ENCODE measurements at regions not wholly inside any gene's neighbourhood (a gene's known extent, or its start where the extent isn't known, plus 50 kb on each side); places are given as distances from the start of the nearest gene placed in this dataset.
"Not testable (repeated sequence)": the region's sequence is repeated elsewhere in the genome, so short reads cannot be mapped to it uniquely, and the experiment has no call there.

DNA sequence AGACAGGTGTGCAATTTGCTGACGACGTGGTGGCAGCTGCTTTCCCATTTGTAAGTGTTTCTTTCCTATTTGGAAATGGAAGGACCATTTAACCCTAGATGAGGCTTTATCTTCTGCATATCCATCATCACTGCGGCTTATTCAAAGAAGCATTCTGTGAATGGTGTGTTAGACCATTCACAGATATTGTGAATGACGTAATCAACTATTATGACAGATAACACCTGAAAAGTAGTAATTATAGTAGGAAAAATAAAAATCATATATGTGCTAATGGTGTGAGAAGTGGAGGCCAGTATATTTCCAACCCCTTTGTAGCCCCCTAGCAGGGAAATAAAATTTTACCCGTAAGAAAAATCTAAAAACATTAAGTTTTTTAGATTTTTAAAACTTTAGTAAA is 424.5 kb upstream of the CRIM1 start:
- no peak for DNase-seq

DNA sequence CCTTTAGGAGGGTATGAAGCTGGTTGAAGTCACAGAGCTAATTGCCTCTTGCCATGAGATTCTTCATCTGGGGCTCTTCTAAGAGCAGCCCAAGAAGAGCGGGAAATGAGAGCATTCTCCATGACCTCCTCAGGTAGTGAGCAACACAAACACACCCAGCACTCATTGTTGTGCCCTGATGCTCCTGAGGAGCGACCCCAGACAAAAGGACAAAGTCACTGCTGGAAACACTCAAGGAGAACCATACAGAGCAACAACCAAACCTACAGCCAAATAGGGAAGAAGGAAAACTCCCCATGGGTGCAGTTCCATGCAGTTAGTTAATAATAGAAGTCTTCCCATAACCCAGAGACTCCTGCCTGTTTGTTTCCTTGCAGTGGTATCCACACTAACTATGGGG is 426.0 kb upstream of the CRIM1 start:
- no peak for DNase-seq

DNA sequence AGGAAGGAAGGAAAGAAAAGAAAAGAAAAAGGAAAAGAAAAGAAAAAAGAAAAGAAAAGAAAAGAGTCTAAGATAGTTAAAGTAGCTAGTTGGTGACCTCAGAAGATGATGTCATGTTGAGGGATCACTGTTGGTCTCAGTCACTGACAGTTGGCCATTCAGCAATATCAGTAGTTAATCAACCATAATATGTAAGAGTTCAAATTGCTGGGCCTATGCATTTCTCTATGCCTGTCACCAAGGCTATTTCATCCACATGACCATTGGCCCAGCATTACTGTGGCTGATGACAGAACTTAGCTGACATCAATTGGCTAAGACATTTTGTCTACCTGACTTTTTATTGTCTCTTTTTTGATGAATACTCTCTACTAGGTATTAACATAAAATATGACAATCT is 435.5 kb upstream of the CRIM1 start:
- no peak for DNase-seq

- DNase-seq: no peak
Observed at GRCh38 chr2:35915261-35915660, 440.3 kb upstream of the CRIM1 start.

DNA sequence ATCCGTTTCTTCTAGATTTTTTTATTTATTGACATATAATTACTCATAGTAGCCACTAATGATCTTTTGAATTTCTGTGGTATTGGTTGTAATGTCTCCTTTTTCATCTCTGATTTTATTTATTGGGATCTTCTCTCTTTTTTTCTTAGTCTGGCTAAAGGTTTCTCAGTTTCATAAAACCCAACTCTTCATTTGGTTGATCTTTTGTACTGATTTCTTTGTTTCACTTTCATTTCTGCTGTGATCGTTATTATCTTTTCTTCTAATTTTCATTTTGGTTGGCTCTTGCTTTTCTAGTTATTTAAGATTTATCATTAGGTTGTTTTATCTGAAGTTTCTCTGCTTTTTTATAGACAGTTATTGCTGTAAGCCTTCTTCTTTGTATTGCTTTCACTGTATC is 463.6 kb upstream of the CRIM1 start:
- no peak for DNase-seq

GRCh38 chr2:35891528-35891927 is 464.1 kb upstream of the CRIM1 start:
- DNase-seq: no peak

- DNase-seq: no peak
Observed at GRCh38 chr2:35887146-35887545, 468.4 kb upstream of the CRIM1 start.

DNA sequence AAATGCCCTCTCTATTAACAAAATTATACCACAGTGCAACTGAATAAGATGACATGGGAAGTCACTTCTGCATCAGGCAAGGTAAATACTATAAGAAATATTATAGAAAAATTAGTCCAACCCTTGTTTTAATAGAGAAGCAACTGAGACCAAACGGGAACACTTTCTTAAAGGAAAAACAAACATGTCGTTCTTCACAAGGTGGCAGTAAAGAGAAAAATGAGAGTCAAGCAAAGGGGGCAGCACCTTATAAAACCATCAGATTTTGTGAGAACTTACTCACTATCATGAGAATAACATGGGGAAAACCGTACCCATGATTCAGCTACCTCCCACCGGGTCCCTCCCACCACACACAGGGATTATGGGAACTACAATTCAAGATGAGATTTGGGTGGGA is 481.7 kb upstream of the CRIM1 start:
- DNase-seq: no peak

DNA sequence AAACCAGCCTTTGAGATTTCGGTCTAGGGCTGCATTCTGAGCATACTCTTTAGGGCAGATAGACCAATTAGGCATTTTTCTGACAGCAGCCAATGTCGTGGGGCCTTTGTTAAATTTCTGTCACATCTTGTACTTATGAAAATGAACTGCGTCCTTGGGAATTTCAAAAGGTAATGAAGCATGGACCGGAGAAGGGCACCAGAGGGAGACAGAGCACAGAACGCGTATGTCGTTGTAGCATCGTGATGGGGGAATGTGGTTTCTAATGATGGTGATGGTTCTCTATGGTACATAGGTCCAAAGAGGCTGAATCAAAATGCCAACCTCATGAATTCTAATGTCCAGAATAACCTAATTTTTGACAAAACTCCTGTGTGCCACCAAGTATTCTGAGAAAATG is 483.9 kb upstream of the CRIM1 start:
- no peak for DNase-seq

DNA sequence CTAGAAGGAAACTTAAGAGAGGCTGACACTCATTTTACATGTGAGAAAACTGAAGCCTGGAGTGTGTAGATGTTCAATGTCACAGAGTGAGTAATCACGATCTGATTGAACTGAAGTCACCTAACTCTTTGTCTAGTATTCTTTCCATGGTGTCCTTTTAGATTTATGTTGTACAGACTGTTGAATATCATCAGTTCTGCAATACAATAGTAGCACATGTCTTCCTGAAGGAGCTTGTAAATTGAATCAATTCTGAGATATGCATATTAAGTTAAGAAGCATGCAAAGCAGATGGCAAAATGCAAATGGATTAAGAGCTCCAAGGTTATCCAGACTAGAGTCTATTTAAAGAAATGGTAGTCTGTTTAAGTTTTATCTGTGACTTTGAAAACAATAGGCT is 484.9 kb upstream of the CRIM1 start:
- DNase-seq: no peak

GRCh38 chr2:35864141-35864540 is 491.4 kb upstream of the CRIM1 start:
- DNase-seq: no peak

- no peak for DNase-seq
Observed at GRCh38 chr2:35858216-35858615, 497.4 kb upstream of the CRIM1 start.

DNA sequence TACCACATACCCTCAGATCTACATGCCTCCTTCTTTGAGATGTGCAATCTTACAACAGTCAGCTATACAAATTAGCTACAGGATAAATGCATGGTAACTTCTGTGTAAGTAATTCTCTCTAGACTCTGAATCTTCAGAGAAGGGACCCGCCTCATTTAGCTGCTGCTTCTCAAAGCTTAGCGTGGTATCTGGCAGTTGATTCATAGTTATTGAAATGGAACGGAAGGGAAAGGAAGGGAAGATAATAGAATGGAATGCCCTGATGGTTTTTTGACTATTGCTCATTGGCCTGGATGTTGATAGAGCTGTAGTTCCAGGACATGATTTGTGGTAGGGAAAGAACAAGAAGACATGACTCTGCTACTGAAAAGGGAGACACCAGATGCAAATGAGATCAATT is 498.1 kb upstream of the CRIM1 start:
- no peak for DNase-seq

DNA sequence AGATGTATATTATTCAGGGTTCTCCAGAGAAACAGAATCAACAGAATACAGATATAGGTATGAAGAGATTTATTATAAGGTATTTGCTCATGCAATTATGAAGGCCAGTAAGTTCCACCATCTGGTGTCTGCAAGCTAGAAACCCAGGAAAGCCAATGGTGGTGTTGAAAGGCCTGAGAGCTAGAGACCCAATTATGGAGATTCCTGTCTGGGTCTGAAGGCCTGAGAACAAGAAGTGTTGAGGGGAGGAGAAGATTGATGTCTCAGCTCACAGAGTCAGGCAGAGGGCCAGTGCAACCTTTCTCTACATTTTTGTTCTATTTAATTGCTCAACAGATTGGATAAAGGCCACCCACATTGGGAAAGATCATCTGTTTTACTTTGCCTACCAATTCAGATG is 524.2 kb upstream of the CRIM1 start:
- DNase-seq: no peak

DNA sequence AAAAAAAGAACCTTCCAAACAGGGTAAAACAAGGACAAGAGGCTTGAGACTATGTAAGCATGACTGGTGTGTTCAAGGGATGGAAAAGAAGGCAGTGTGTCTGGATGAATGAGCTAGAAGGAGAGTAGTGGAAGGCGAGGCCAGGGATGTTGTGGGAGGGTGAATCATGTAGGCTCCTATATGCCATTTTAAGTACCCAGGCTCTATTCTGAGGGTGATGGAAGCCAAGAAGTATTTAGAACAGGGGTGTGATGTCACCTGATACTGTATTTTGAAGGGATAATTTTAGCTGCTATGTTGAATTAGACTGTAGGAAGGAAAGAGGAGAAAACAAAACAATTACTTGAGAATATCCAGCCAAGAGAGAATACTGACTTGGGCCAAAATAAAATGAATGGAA is 524.7 kb upstream of the CRIM1 start:
- DNase-seq: no peak

DNA sequence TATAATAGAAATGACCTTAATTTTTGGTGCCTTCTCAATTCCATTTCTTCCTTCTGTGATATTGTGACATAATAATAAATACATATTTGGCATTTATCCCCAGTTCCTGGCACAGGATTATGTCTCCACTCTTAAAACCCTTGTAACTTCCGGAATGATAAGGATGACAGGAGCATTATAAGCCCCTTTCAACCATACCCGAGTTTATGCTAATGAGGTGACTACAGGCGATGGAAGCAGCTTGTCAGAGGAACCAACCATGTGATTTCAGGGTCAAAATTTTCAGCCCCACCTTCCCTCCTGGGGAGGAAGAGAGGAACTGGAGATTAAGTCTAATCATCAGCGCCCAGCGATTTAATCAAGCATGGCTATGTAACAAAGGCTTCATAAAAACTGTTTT is 528.5 kb upstream of the CRIM1 start:
- no peak for DNase-seq

DNA sequence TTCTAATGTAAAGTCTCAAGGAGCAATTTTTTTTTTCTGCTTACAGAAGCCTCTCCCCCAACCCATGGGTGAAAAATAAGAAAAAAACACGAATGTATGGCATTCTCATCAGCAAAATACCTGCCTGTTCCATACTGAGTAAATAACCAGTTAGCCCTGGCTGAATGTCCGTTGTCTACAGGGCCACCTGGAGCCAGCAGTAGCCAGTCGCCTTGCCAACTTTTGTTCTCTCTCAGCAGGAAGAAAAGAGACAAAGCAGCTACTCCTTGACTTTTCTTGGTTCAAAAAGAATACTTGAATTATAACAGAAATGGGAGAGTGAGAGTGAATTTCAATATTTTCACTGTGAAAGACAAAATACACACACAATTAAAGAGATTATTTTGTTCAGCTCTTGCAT is 532.9 kb upstream of the CRIM1 start:
- no peak for DNase-seq

GRCh38 chr2:35821675-35822074 is 533.9 kb upstream of the CRIM1 start:
- no peak for DNase-seq

DNA sequence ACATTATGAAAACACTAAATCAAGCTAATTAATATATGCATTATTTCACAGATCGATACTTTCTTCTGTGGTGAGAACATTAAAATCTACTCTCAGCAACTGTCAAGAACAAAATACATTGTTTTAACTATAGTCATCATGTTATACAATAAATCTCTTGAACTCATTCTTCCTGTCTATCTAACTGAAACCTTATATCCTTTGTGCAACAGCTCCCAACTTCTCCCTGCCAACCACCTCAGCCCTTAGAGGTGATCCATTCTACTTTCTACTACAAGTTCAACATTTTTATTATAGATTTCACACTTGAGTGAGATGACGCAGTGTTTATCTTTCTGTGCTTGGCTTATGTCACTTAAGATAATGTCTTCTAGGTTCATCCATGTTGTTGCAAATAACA is 535.2 kb upstream of the CRIM1 start:
- DNase-seq: no peak

DNA sequence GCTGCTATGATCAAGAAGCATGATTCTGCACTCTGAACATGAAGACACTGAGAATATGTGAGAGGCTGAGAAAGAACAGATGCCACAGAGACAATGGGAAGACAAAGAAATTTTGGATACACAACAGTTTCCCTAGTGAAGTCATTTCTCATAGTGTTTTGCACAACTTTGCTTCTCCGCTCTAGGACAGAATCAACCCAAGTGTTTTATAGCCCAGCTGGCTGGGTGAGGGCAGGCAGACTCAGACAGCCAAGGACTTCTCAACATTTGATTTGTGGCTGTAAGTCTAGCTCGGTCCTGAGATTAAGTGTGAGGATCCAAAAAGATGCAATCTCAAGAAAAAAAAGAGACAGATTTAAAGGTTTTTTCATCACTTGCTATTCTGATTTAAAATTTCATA is 536.5 kb upstream of the CRIM1 start:
- DNase-seq: no peak

DNA sequence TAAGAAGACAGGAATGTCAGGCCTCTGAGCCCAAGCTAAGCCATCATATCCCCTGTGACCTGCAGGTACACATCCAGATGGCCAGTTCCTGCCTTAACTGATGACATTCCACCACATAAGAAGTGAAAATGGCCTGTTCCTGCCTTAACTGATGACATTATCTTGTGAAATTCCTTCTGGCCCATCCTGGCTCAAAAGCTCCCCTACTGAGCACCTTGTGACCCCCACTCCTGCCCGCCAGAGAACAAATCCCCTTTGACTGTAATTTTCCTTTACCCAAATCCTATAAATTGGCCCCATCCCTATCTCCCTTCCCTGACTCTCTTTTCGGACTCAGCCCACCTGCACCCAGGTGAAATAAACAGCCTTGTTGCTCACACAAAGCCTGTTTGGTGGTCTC is 537.2 kb upstream of the CRIM1 start:
- not testable (repeated sequence) for DNase-seq

DNA sequence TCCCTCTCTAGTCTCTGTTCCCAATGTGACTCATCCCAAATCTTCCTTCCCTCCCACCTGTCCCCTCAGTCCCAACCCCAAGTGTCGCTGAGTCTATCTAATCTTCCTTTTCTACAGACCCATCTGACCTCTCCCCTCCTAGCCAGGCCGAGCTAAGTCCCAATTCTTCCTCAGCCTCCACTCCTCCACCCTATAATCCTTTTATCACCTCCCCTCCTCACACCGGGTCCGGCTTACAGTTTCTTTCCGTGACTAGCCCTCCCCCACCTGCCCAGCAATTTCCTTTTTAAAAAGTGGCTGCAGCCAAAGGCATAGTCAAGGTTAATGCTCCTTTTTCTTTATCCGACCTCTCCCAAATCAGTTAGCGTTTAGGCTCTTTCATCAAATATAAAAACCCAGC is 541.0 kb upstream of the CRIM1 start:
- not testable (repeated sequence) for DNase-seq

DNA sequence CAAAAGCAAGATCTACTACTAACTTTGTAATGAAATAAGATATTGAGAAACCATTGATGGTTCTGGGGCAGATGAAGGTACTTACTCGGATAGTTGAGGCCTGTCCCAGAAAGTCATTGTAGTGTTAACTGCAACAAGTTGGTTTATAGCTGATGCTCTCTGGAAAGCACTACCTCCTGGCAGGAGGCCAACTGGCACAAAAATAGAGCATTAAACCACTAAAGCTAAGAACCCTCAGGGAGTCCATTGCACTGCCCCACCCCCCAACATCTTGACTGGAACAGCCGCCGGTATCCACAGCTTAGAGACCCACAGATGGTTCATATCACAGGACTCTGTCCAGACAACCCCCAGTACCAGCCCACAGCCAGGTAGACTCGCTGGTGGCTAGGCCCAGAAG is 552.5 kb upstream of the CRIM1 start:
- no peak for DNase-seq

- DNase-seq: no peak
Observed at GRCh38 chr2:35794796-35795450, 560.7 kb upstream of the CRIM1 start.

DNA sequence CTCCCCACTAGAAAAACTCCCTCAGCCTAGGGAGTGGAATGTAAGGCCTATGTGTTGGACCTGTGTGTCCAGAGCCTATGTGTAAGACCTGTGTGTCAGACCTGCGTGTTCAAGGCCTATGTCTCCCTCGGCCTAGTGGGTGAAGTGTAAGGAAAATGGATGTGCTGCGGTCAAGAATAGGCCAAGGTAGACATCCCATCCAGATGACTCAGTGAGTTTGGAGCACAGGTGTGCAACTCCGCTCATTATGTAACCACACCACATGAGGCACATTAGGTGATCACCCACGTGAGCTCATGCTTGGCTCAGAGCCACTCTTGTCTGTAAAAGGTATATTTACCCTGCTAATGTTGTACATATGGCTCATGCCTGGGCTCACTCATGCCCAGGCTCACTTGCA is 565.3 kb upstream of the CRIM1 start:
- DNase-seq: no peak

DNA sequence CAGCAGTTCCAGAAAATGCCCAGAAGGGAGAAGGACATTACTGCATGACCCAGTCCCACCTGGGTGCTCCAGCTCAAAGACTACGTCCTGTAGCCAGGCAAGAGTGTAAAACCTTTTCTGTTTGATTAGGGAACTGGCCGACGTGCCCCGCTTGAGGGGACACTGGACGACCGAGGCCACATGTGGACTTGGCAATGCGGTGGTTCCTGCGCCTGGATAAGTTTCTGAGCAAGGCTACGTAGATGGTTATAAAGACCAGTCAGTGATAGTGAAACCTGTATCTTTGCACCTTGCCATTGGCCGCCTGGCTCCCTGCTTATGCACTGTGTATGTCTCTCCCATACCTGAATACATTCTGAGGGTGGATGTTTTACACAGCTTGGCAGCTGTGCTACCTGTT is 567.0 kb upstream of the CRIM1 start:
- no peak for DNase-seq

All from MV-4-11 (cell line).